Left renal cortex interstitium (tissue), 4 donors: ENCODE measurements at regions not wholly inside any gene's neighbourhood (a gene's known extent, or its start where the extent isn't known, plus 50 kb on each side); places are given as distances from the start of the nearest gene placed in this dataset.

Experiments
- DNase-seq, 4 donors: peaks; one replicate each; pipeline ENCODE4 v3.0.0-alpha.2; 2013; ENCODE audit warnings: low read depth in 4 of 4, low spot score in 2 of 4, missing footprints in 1 of 4

- no peak for DNase-seq
These were observed 124.1 kb upstream of the KCNN2 start for GRCh38 chr5:114237766-114238165.

- DNase-seq: no peak
These were observed 123.0 kb upstream of the KCNN2 start for GRCh38 chr5:114238771-114239313.

DNA sequence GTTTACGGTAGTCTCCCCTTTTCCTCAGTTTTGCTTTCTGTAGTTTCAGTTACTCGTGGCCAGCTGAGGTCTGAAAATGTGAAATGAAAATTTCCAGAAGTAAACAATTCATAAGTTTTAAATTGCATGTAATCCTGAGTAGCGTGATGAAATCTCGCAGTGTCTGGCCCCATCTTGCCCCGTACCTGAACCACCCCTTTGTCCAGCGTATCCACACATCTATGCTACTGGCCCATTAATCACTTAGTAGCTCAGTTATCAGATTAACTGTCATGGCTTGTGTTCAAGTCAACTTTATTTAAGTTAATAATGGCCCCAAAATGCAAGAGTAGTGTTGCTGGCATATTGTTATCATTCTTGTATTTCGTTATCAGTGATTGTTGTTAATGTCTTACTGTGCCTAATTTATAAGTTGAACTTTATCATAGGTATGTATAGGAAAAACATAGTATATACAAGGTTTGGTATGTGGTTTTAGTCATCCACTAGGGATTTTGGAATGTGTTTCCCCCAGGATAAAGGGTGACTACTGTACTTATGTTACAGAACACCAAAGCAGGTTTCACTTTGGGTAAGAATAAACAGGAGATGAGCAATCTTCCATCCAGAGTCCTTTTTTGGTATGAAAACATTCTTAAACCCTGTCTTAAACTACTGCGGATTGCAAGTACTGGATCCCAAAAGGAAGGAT, 118.4 kb upstream of the KCNN2 start:
- no peak for DNase-seq

DNA sequence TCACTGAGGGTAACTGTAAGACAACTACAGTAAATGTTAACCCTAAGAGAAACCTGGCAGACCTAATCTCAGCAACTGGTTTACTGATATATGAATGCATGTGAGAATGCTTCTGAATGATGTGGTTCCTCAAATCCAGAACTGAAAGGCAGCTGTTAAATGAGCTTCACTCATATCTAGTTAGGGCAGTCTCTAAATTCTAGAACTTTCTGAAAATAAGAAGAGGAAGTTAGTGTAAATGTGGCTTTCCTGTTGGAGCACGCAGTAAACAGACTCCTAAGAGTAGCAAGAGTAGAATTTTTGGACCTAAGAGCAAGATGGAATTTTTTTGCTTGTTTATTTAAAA, 117.9 kb upstream of the KCNN2 start:
- DNase-seq: no peak

GRCh38 chr5:114249823-114250222, 112.0 kb upstream of the KCNN2 start:
- peak in 1 of 4 donors; percentile 7 for DNase-seq

- DNase-seq: no peak
These were observed 111.3 kb upstream of the KCNN2 start for GRCh38 chr5:114250536-114250935.

GRCh38 chr5:114252226-114252625, 109.6 kb upstream of the KCNN2 start:
- no peak for DNase-seq

GRCh38 chr5:114255260-114255659, 106.6 kb upstream of the KCNN2 start:
- DNase-seq: no peak

DNA sequence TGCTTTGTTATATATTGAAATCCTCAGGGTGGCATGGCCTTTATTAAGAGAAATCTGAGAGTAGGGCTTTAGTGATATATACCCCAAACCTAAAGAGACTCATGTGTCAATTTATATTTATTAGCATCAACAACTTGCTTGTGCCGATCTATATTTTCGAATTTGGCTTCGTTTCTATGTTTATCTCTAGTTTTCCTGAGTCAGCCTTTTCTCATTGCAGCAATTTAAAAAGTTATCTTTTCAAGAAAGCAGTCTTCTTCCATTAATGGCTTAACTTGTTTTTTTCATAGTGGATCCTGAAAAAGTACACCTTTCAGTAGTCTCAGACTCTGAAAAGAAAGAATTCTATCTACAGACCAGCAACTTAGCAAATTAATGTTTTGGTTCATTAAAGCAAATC, 99.9 kb upstream of the KCNN2 start:
- DNase-seq: no peak

- no peak for DNase-seq
These were observed 96.3 kb upstream of the KCNN2 start for GRCh38 chr5:114265432-114266060.

- DNase-seq: no peak
These were observed 95.5 kb upstream of the KCNN2 start for GRCh38 chr5:114266374-114266773.

- no peak for DNase-seq
These were observed 65.7 kb upstream of the KCNN2 start for GRCh38 chr5:114296191-114296590.

GRCh38 chr5:114297915-114298314, 64.0 kb upstream of the KCNN2 start:
- no peak for DNase-seq

DNA sequence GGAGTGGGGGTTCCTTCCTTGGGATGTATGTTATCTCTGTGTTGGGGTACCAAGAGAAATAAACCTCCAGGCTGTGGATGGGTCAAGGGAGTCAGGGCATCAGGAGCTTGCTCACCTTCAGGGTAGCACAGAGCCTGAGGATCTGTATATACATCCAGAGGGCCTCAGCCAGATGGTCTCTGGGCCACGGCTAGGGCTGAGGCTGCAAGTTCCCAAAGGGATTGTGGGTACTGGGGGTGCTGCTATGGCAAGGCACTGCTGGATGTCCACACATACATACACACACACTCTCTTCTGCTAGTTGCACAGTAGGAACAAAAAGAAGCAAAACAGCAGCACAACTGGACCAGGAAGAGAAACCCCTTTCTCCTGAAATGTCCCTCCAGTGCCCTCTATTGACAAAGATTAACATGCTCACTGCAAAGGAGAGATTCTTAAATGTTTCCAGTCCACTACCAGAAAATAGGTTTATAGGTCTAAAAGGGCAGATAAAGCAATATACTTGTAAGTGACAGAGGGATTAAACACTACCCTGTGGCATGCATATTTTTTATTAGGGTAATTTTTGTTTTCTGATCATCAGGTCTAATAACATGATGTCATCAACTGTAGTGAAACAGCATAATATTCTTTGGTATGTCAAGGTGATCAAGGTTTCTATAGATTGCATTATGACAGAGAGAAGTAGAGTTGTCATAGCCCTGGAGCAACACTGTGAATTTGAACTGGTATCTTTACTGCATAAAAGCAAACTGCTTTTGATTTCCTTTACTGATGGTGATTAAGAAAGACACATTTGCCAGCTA, 56.3 kb upstream of the KCNN2 start:
- DNase-seq: peak in 1 of 4 donors; percentile 23

GRCh38 chr5:114308017-114308416, 53.9 kb upstream of the KCNN2 start:
- no peak for DNase-seq

- no peak for DNase-seq
These were observed 53.4 kb upstream of the KCNN2 start for GRCh38 chr5:114308508-114308907.

- DNase-seq: no peak
These were observed 51.2 kb upstream of the KCNN2 start for GRCh38 chr5:114310666-114311065.

DNA sequence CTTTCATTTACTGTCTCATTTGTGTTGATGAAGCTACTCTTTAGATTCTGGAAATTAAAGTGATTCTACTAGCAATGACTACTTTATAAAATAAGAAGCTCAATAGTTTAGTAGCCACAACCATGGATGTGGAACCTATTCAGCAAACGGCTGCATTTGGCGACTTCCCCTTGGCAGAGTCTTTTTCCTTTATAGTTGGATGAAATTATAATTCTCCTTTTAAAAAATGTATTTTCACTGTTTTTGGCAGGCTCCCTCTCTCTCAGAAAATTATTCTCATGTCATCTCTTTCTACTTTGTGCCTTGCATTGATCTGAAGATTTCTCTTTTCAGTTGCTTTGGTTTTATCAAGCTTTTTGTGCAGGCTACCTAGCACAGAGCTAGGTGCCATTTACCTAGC, 50.6 kb upstream of the KCNN2 start:
- DNase-seq: no peak

GRCh38 chr5:114311968-114312367, 49.9 kb upstream of the KCNN2 start:
- no peak for DNase-seq
